ENCODE measurements at regions not wholly inside any gene's neighbourhood (a gene's known extent, or its start where the extent isn't known, plus 50 kb on each side); places are given as distances from the start of the nearest gene placed in this dataset.
"Not testable (repeated sequence)": the region's sequence is repeated elsewhere in the genome, so short reads cannot be mapped to it uniquely, and the experiment has no call there.

DNA sequence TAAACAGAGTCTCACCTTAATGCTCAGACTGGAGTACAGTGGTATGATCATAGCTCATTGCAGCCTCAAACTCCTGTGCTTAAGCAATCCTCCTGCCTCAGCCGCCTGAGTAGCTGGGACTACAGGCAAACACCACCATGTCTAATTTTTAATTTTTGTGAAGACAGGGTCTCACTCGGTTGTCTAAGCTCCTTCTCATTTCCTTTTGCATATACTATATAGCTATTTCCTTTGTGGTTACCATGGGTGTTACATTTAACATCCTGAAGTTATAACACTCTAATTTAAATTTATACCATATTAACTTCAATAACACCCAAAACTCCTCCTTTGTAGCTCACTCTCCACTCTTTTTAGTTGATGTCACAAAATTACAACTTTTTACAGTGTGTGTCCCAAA is 114.3 kb downstream of the DCK start:
- H3K4me2 ChIP-seq (ENCODE audit: unreplicated experiment): no peak overlapping the region
- H3K27ac ChIP-seq: no peak overlapping the region
- H3K9me3 ChIP-seq (ENCODE audit: low read depth): no peaks in the 10 kb centered on the region
- TF ChIP-seq EZH2 (IDR thresholded peaks at IDR 0.05; ENCODE audit: insufficient read depth, poor library complexity, severe bottlenecking) (no peak), EZH2phosphoT487 (IDR thresholded peaks at IDR 0.05; ENCODE audit: insufficient read depth, low read depth) (no peak)
- no peak overlapping the region for H3K4me3 ChIP-seq
- in situ Hi-C loops (cut with MboI): no loop called here
- H3K9ac ChIP-seq: no peak overlapping the region
- no peaks in the 10 kb centered on the region for H3K4me1 ChIP-seq (ENCODE audit: insufficient read depth)
- H2AFZ ChIP-seq: no peak overlapping the region
- WGBS, 2 experiments (ENCODE audit: low coverage in 1 of 2, low lambda C conversion rate in 2 of 2, missing lambda C conversion rate in 2 of 2): 49 to 51% methylated on average over 2 of the region's 2 CpGs
- no peaks in the 10 kb centered on the region for H3K79me2 ChIP-seq (ENCODE audit: insufficient read depth)
- no peaks in the 10 kb centered on the region for H3K27me3 ChIP-seq (replicated peaks; ENCODE audit: insufficient read depth)
- no peak for DNase-seq
- H4K20me1 ChIP-seq (ENCODE audit: insufficient read depth): no peaks in the 10 kb centered on the region
- H3K36me3 ChIP-seq (ENCODE audit: low read depth): no peaks in the 10 kb centered on the region
- no peaks in the 10 kb centered on the region for H3K9me2 ChIP-seq (ENCODE audit: insufficient read depth)
- H3F3A ChIP-seq (ENCODE audit: insufficient read depth): no peaks in the 10 kb centered on the region

DNA sequence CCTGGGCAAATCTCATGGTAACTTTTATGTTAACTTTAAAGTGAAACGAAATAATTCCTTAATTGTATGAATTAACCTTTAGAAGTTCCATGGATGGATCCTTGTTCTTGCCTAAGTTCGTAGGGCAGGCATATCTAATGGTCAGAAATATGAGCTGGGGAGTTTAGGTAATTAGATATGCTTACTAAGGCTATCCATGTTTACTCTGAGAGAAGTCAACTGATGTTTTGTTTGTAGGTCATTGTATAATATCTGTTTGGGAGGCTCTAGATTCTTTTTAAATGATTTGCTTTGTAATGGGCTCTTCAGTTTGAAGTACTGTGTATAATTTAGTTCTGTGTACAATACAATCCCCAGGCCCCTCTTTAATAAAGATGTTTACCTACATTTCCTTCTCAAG is 117.0 kb downstream of the DCK start:
- H3K4me3 ChIP-seq: no peak overlapping the region
- TF ChIP-seq EZH2phosphoT487 (IDR thresholded peaks at IDR 0.05; ENCODE audit: insufficient read depth, low read depth): no peak
- no peak overlapping the region for H3K4me2 ChIP-seq (ENCODE audit: unreplicated experiment)
- no peaks in the 10 kb centered on the region for H3K79me2 ChIP-seq (ENCODE audit: insufficient read depth)
- no peaks in the 10 kb centered on the region for H3K9me2 ChIP-seq (ENCODE audit: insufficient read depth)
- H2AFZ ChIP-seq: no peak overlapping the region
- no peaks in the 10 kb centered on the region for H3K9me3 ChIP-seq (ENCODE audit: low read depth)
- H3K4me1 ChIP-seq (ENCODE audit: insufficient read depth): no peaks in the 10 kb centered on the region
- 38 to 45% methylated on average over 2 of the region's 2 CpGs for WGBS, 2 experiments (ENCODE audit: low coverage in 1 of 2, low lambda C conversion rate in 2 of 2, missing lambda C conversion rate in 2 of 2)
- no peaks in the 10 kb centered on the region for H3K36me3 ChIP-seq (ENCODE audit: low read depth)
- no peak overlapping the region for H3K27ac ChIP-seq
- in situ Hi-C loops (cut with MboI): no loop called here
- no peaks in the 10 kb centered on the region for H4K20me1 ChIP-seq (ENCODE audit: insufficient read depth)
- DNase-seq: no peak
- no peak overlapping the region for H3K9ac ChIP-seq
- no peaks in the 10 kb centered on the region for H3K27me3 ChIP-seq (replicated peaks; ENCODE audit: insufficient read depth)
- H3F3A ChIP-seq (ENCODE audit: insufficient read depth): no peaks in the 10 kb centered on the region

DNA sequence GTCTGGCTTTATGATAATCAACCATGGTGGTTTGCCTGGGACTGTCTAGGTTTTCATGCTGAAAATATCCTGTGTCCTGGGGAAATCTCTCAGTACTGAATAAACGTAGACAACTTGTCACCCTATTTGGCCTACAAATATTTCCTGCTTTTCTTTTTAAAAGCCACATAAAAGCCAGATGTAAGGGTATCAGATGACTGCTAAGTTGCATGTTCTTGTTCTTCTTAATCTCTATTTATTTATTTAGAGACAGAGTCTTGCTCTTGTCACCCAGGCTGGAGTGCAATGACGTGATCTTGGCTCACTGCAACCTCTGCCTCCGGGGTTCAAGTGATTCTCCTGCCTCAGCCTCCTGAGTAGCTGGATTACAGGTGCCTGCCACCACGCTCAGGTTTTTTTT is 117.7 kb downstream of the DCK start:
- H3K9ac ChIP-seq; H3K9me2 ChIP-seq (ENCODE audit: insufficient read depth); H3K36me3 ChIP-seq (ENCODE audit: low read depth); H3K4me2 ChIP-seq (ENCODE audit: unreplicated experiment); H3F3A ChIP-seq (ENCODE audit: insufficient read depth); H3K27me3 ChIP-seq (replicated peaks; ENCODE audit: insufficient read depth); in situ Hi-C loops (cut with MboI); H3K4me1 ChIP-seq (ENCODE audit: insufficient read depth); H3K79me2 ChIP-seq (ENCODE audit: insufficient read depth); DNase-seq; H3K4me3 ChIP-seq; H2AFZ ChIP-seq; H3K9me3 ChIP-seq (ENCODE audit: low read depth); H4K20me1 ChIP-seq (ENCODE audit: insufficient read depth); H3K27ac ChIP-seq: not testable (repeated sequence)
- 65 to 75% methylated on average over 4 of the region's 4 CpGs for WGBS, 2 experiments (ENCODE audit: low coverage in 1 of 2, low lambda C conversion rate in 2 of 2, missing lambda C conversion rate in 2 of 2)

DNA sequence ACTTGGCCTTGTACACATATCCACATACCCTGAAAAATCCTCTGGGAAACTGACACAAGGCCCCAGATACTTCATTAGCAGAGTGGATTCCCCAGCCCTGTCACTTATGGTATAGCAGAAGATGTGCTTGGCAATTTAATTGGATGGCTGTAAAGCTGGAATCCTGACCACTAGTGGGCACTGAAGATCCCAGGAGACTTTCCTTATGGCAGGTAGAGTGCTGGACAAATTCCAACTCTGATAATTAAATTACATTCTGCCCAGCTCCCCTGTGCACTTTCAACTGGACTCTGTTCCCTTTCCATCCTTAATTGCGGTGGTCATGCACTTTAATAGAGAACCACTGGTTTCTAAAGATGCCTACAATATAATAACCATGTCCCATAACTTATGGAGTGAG is 119.8 kb downstream of the DCK start:
- Histone ChIP-seq H3K4me2 (ENCODE audit: unreplicated experiment) (no peak overlapping the region), H3K36me3 (ENCODE audit: low read depth) (no peaks in the 10 kb centered on the region), H2AFZ (no peak overlapping the region), H3F3A (ENCODE audit: insufficient read depth) (no peaks in the 10 kb centered on the region), H3K9me3 (ENCODE audit: low read depth) (no peaks in the 10 kb centered on the region), H4K20me1 (ENCODE audit: insufficient read depth) (no peaks in the 10 kb centered on the region), H3K27me3 (replicated peaks; ENCODE audit: insufficient read depth) (no peaks in the 10 kb centered on the region), H3K9ac (no peak overlapping the region), H3K4me3 (no peak overlapping the region), H3K9me2 (ENCODE audit: insufficient read depth) (no peaks in the 10 kb centered on the region), H3K27ac (no peak overlapping the region), H3K79me2 (ENCODE audit: insufficient read depth) (no peaks in the 10 kb centered on the region), H3K4me1 (ENCODE audit: insufficient read depth) (no peaks in the 10 kb centered on the region)
- in situ Hi-C loops (cut with MboI): no loop called here
- no peak for DNase-seq
- no peak for TF ChIP-seq EZH2 (IDR thresholded peaks at IDR 0.05; ENCODE audit: insufficient read depth, poor library complexity, severe bottlenecking)
- TF ChIP-seq EZH2phosphoT487 (IDR thresholded peaks at IDR 0.05; ENCODE audit: insufficient read depth, low read depth): no peak
- WGBS, 2 experiments (ENCODE audit: low coverage in 1 of 2, low lambda C conversion rate in 2 of 2, missing lambda C conversion rate in 2 of 2): 82 to 84% methylated on average over 1 of the region's 1 CpG

DNA sequence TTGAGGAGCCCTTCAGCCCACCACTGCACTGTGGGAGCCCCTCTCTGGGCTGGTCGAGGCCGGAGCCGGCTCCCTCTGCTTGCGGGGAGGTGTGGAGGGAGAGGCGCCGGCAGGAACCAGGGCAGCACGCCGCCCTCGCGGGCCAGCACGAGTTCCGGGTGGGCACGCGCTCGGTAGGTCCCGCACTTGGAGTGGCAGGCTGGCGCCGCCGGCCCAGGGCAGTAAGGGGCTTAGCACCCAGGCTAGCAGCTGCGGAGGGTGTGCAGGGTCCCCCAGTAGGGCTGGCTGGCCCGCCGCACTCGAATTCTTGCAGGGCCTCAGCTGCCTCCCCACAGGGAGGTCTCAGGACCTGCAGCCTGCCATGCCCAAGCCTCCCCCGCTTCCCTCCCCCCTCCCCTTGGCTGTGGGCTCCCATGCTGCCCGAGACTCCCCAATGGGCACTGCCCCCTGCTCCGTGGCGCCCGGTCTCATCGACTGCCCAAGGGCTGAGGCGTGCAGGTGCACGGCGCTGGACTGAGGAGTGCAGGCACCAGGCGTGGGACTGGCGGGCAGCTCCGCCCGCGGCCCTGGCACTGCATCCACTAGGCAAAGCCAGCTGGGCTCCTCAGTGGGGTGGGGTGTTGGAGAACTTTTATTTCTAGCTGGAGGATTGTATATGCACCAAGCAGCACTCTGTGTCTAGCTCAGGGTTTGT is 127.5 kb downstream of the DCK start:
- Histone ChIP-seq H3K36me3 (ENCODE audit: low read depth) (no peaks in the 10 kb centered on the region), H3K4me3 (no peak overlapping the region), H4K20me1 (ENCODE audit: insufficient read depth) (no peaks in the 10 kb centered on the region), H3K9me3 (ENCODE audit: low read depth) (no peaks in the 10 kb centered on the region), H3K79me2 (ENCODE audit: insufficient read depth) (no peaks in the 10 kb centered on the region), H3F3A (ENCODE audit: insufficient read depth) (no peaks in the 10 kb centered on the region), H3K27ac (no peak overlapping the region), H3K9ac (no peak overlapping the region), H3K9me2 (ENCODE audit: insufficient read depth) (no peaks in the 10 kb centered on the region), H3K4me2 (ENCODE audit: unreplicated experiment) (no peak overlapping the region), H3K4me1 (ENCODE audit: insufficient read depth) (peaks cover 3% of the 10 kb centered on the region), H2AFZ (no peak overlapping the region), H3K27me3 (replicated peaks; ENCODE audit: insufficient read depth) (no peaks in the 10 kb centered on the region)
- in situ Hi-C loops (cut with MboI): no loop called here
- 88 to 97% methylated on average over 13 to 37 of the region's 37 CpGs for WGBS, 2 experiments (ENCODE audit: low coverage in 1 of 2, low lambda C conversion rate in 2 of 2, missing lambda C conversion rate in 2 of 2)
- no peak for TF ChIP-seq EZH2 (IDR thresholded peaks at IDR 0.05; ENCODE audit: insufficient read depth, poor library complexity, severe bottlenecking)
- no peak for TF ChIP-seq EZH2phosphoT487 (IDR thresholded peaks at IDR 0.05; ENCODE audit: insufficient read depth, low read depth)
- DNase-seq: no peak

All from GM23248 (cell line).